HCEC 1CT (cell line): ENCODE measurements at regions not wholly inside any gene's neighbourhood (a gene's known extent, or its start where the extent isn't known, plus 50 kb on each side); places are given as distances from the start of the nearest gene placed in this dataset.
A peak's percentile ranks its signal among the peaks of the same experiment; 100 is the strongest.
"Not testable (repeated sequence)": the region's sequence is repeated elsewhere in the genome, so short reads cannot be mapped to it uniquely, and the experiment has no call there.

Experiments used
- DNase-seq: peaks from one replicate; pipeline ENCODE4 v3.0.0-alpha.2; 2017

GRCh38 chr12:46084666-46085631 is 94.6 kb upstream of the SCAF11 start:
- no peak for DNase-seq

- no peak for DNase-seq
Observed at GRCh38 chr12:46082490-46083200, 92.3 kb upstream of the SCAF11 start.

GRCh38 chr12:46073321-46073720 is 82.9 kb upstream of the SCAF11 start:
- DNase-seq = no peak

GRCh38 chr12:46071769-46072624 is 81.6 kb upstream of the SCAF11 start:
- DNase-seq = peak; percentile 64

GRCh38 chr12:46071335-46071734 is 81.0 kb upstream of the SCAF11 start:
- no peak for DNase-seq

- DNase-seq = no peak
Observed at GRCh38 chr12:46067094-46067493, 76.7 kb upstream of the SCAF11 start.

- DNase-seq = no peak
Observed at GRCh38 chr12:46065412-46066166, 75.2 kb upstream of the SCAF11 start.

GRCh38 chr12:46064548-46064947 is 74.2 kb upstream of the SCAF11 start:
- DNase-seq = no peak

- not testable (repeated sequence) for DNase-seq
Observed at GRCh38 chr12:46058697-46059096, 68.3 kb upstream of the SCAF11 start.

- DNase-seq = no peak
Observed at GRCh38 chr12:46050805-46051204, 60.4 kb upstream of the SCAF11 start.

- DNase-seq = no peak
Observed at GRCh38 chr12:46049665-46050064, 59.3 kb upstream of the SCAF11 start.

GRCh38 chr12:46046436-46046835 is 56.1 kb upstream of the SCAF11 start:
- DNase-seq = no peak

- no peak for DNase-seq
Observed at GRCh38 chr12:46043972-46044520, 53.7 kb upstream of the SCAF11 start.
